H1 (cell line): ENCODE measurements at regions not wholly inside any gene's neighbourhood (a gene's known extent, or its start where the extent isn't known, plus 50 kb on each side); places are given as distances from the start of the nearest gene placed in this dataset.

Source experiments
- CTCF ChIA-PET: fragments of 300-600 bp; sonication (Branson Sonifier 250); formaldehyde crosslinking; loops from one replicate; lab custom pipeline; 2021; ENCODE audit not compliant: partially characterized antibody; lab: Charles Lee
- POLR2A ChIA-PET: fragments of 300-600 bp; sonication (Branson Sonifier 250); formaldehyde crosslinking; loops from one replicate; lab custom pipeline; 2021; ENCODE audit warnings: inconsistent platforms; ENCODE audit not compliant: partially characterized antibody; lab: Charles Lee
- DNase-seq, 2 experiments: peaks; one replicate each; pipeline versions ENCODE4 v3.0.0 to v3.0.0-alpha.2; 2010 to 2022; ENCODE audit warnings: low spot score in 2 of 2, low read depth in 1 of 2, mixed read lengths in 1 of 2
- FAIRE-seq: peaks from 2 replicates; lab custom pipeline; 2011; peaks lifted over from hg19 to GRCh38; lab: Jason Lieb, UNC
- H2AFZ ChIP-seq: 2 replicates; pipeline ENCODE4 v1.8.1; 2012; ENCODE audit warnings: low read length, inconsistent platforms
- H2AK5ac ChIP-seq: 2 replicates; pipeline ENCODE4 v1.6.1; 2013; ENCODE audit warnings: low read depth, low read length
- H2BK120ac ChIP-seq: replicated peaks from 2 replicates; pipeline ENCODE3; 2013; ENCODE audit warnings: low read depth, low read length, inconsistent platforms
- H2BK12ac ChIP-seq: 2 replicates; pipeline ENCODE4 v1.6.1; 2013; ENCODE audit warnings: low read depth, low read length
- H2BK15ac ChIP-seq: 2 replicates; pipeline ENCODE4 v1.6.1; 2013; ENCODE audit warnings: low read length
- H2BK20ac ChIP-seq: 2 replicates; pipeline ENCODE4 v1.6.1; 2013; ENCODE audit warnings: low read length
- H2BK5ac ChIP-seq: 2 replicates; pipeline ENCODE4 v1.6.1; 2013; ENCODE audit warnings: low read depth, low read length
- H3K14ac ChIP-seq: 2 replicates; pipeline ENCODE4 v1.6.1; 2013; ENCODE audit warnings: inconsistent platforms; ENCODE audit not compliant: insufficient read length
- H3K18ac ChIP-seq: 2 replicates; pipeline ENCODE4 v1.6.1; 2013; ENCODE audit warnings: low read length; ENCODE audit errors: extremely low read depth
- H3K23ac ChIP-seq: 2 replicates; pipeline ENCODE4 v1.6.1; 2013; ENCODE audit warnings: inconsistent platforms; ENCODE audit not compliant: insufficient read length
- H3K23me2 ChIP-seq: 2 replicates; pipeline ENCODE4 v1.6.1; 2013; ENCODE audit warnings: low read depth, low read length
- H3K27ac ChIP-seq: 2 replicates; pipeline ENCODE4 v1.6.1; 2011; ENCODE audit warnings: low read depth, low read length, inconsistent platforms
- H3K27me3 ChIP-seq, 4 experiments: replicated peaks in 1 of 4; 1 replicate in 1 of 4; 2 replicates in 3 of 4; pipeline versions ENCODE4 v1.6.1 to v1.8.1; 2011 to 2013; ENCODE audit warnings: low read length in 3 of 4, mild to moderate bottlenecking in 3 of 4, inconsistent platforms in 2 of 4, mixed read lengths in 2 of 4, moderate library complexity in 1 of 4; ENCODE audit not compliant: control insufficient read depth in 3 of 4, insufficient read depth in 3 of 4; ENCODE audit errors: extremely low read depth in 1 of 4
- H3K36me3 ChIP-seq, 4 experiments: 2 replicates each; pipeline versions ENCODE4 v1.6.1 to v1.8.1; 2011 to 2013; ENCODE audit warnings: mild to moderate bottlenecking in 4 of 4, low read length in 3 of 4, moderate library complexity in 2 of 4, control low read depth in 1 of 4, inconsistent platforms in 1 of 4; ENCODE audit not compliant: insufficient read depth in 4 of 4, control insufficient read depth in 2 of 4
- H3K4ac ChIP-seq: replicated peaks from 2 replicates; pipeline ENCODE3; 2013; ENCODE audit warnings: low read length, low read depth, mixed read lengths, inconsistent platforms; ENCODE audit not compliant: insufficient read length
- H3K4me1 ChIP-seq, 4 experiments: replicated peaks in 1 of 4; 1 replicate in 1 of 4; 2 replicates in 3 of 4; pipeline versions ENCODE4 v1.6.1 to v1.8.1; 2011 to 2013; ENCODE audit warnings: low read length in 3 of 4, inconsistent platforms in 2 of 4, mixed read lengths in 1 of 4; ENCODE audit not compliant: insufficient read depth in 4 of 4, control insufficient read depth in 3 of 4
- H3K4me2 ChIP-seq, 2 experiments: 2 replicates each; pipeline versions ENCODE4 v1.6.1 to v1.8.1; 2011 to 2013; ENCODE audit warnings: low read depth in 2 of 2, low read length in 2 of 2, control low read depth in 1 of 2, inconsistent platforms in 1 of 2, mild to moderate bottlenecking in 1 of 2; ENCODE audit not compliant: insufficient read depth in 1 of 2
- H3K4me3 ChIP-seq, 4 experiments: fragments of 200-600, 300-600 bp in 1 of 4; sonication (generic), shearing (Covaris generic), sonication (Bioruptor Twin) in 1 of 4; 2 replicates each; pipeline versions ENCODE4 v1.5.1 to v1.8.1; 2011 to 2016; ENCODE audit warnings: low read length in 4 of 4, low read depth in 3 of 4, control low read depth in 2 of 4, inconsistent platforms in 2 of 4, mild to moderate bottlenecking in 2 of 4, mixed read lengths in 1 of 4, moderate library complexity in 1 of 4; ENCODE audit not compliant: insufficient read depth in 2 of 4; ENCODE audit errors: extremely low read depth in 1 of 4
- H3K56ac ChIP-seq: replicated peaks from 2 replicates; pipeline ENCODE3; 2013; ENCODE audit warnings: low read depth, mild to moderate bottlenecking, mixed read lengths, low read length, inconsistent platforms; ENCODE audit not compliant: insufficient read length
- H3K79me1 ChIP-seq: 2 replicates; pipeline ENCODE4 v1.6.1; 2013; ENCODE audit warnings: low read depth, low read length, control low read depth
- H3K79me2 ChIP-seq, 2 experiments: 2 replicates each; pipeline versions ENCODE4 v1.6.1 to v1.8.1; 2012 to 2013; ENCODE audit warnings: low read length in 2 of 2, mild to moderate bottlenecking in 2 of 2, inconsistent platforms in 1 of 2; ENCODE audit not compliant: insufficient read depth in 2 of 2, control insufficient read depth in 1 of 2
- H3K9ac ChIP-seq, 4 experiments: replicated peaks in 1 of 4; 1 replicate in 1 of 4; 2 replicates in 3 of 4; pipeline versions ENCODE4 v1.6.1 to v1.8.1; 2011 to 2013; ENCODE audit warnings: low read depth in 3 of 4, low read length in 3 of 4, control low read depth in 2 of 4, mild to moderate bottlenecking in 2 of 4, moderate library complexity in 2 of 4, inconsistent platforms in 1 of 4; ENCODE audit errors: extremely low read depth in 1 of 4
- H3K9me3 ChIP-seq, 2 experiments: 2 replicates each; pipeline versions ENCODE4 v1.6.1 to v1.8.1; 2012 to 2013; ENCODE audit warnings: mild to moderate bottlenecking in 2 of 2, moderate library complexity in 2 of 2, control low read depth in 1 of 2, inconsistent platforms in 1 of 2, low read depth in 1 of 2, low read length in 1 of 2, mixed read lengths in 1 of 2; ENCODE audit not compliant: insufficient read depth in 2 of 2
- H4K20me1 ChIP-seq, 2 experiments: replicated peaks in 1 of 2; 2 replicates each; pipeline versions ENCODE3 to v1.8.1; 2011 to 2013; ENCODE audit warnings: inconsistent platforms in 2 of 2, low read length in 2 of 2, mild to moderate bottlenecking in 1 of 2; ENCODE audit not compliant: insufficient read depth in 2 of 2, control insufficient read depth in 1 of 2
- H4K5ac ChIP-seq: 2 replicates; pipeline ENCODE4 v1.6.1; 2013; ENCODE audit warnings: low read length, low read depth, mixed read lengths, inconsistent platforms; ENCODE audit not compliant: insufficient read length
- H4K8ac ChIP-seq: 2 replicates; pipeline ENCODE4 v1.8.0; 2013; ENCODE audit warnings: mild to moderate bottlenecking, moderate library complexity, low read length, inconsistent platforms; ENCODE audit not compliant: insufficient read depth; ENCODE audit errors: extremely low read depth
- H4K91ac ChIP-seq: replicated peaks from 2 replicates; pipeline ENCODE3; 2013; ENCODE audit warnings: low read length, mixed read lengths, inconsistent platforms; ENCODE audit not compliant: insufficient read length
- BRCA1 ChIP-seq: IDR thresholded peaks from 2 replicates; pipeline ENCODE4 v1.6.1; 2012; ENCODE audit warnings: low read depth, low read length, improper control_type of control experiment
- WGBS, 2 experiments: shearing (Covaris generic) in 1 of 2; methylation state at CpG; one replicate each; pipeline versions ENCODE4 v1.1.6 to v1.1.7; 2013 to 2015; ENCODE audit warnings: low lambda C conversion rate in 2 of 2, mixed read lengths in 2 of 2, inconsistent platforms in 1 of 2, low coverage in 1 of 2, missing lambda C conversion rate in 1 of 2; ENCODE audit not compliant: insufficient replicate concordance in 2 of 2, insufficient coverage in 1 of 2, insufficient read length in 1 of 2; ENCODE audit errors: extremely low coverage in 1 of 2, missing lambda C conversion rate in 1 of 2; 5-methylcytosine and 5-hydroxymethylcytosine counted together

- H3K27ac ChIP-seq, result no peak overlapping the region
- no peak overlapping the region for H3K4me3 ChIP-seq
- no peak overlapping the region for H2BK5ac ChIP-seq
- DNase-seq, result no peak
- no peak overlapping the region for H4K8ac ChIP-seq
- H2AFZ ChIP-seq, result no peak overlapping the region
- no peak overlapping the region for H3K23ac ChIP-seq
- no peak overlapping the region for H3K14ac ChIP-seq
- no peaks in the 10 kb centered on the region for H3K79me1 ChIP-seq
- H3K18ac ChIP-seq, result no peak overlapping the region
- H2BK15ac ChIP-seq, result no peak overlapping the region
- H4K5ac ChIP-seq, result no peak overlapping the region
- WGBS, 2 experiments, result 91% methylated on average over 7 of the region's 7 CpGs; no CpG with 5 or more reads in 1 of the 2 experiments
- no peak overlapping the region for H2AK5ac ChIP-seq
- no peaks in the 10 kb centered on the region for H3K36me3 ChIP-seq
- TF ChIP-seq BRCA1, result no peak
- no peak for FAIRE-seq
- H2BK120ac ChIP-seq, result no peak overlapping the region
- no peaks in the 10 kb centered on the region for H3K79me2 ChIP-seq
- H3K56ac ChIP-seq, result no peak overlapping the region
- H3K9me3 ChIP-seq, result no peaks in the 10 kb centered on the region
- no peaks in the 10 kb centered on the region for H3K27me3 ChIP-seq
- no peak overlapping the region for H3K4ac ChIP-seq
- peaks cover 0 to 7% (median 2%) of the 10 kb centered on the region in 4 experiments; a peak in 2 of 7 replicates for H3K4me1 ChIP-seq
- H4K20me1 ChIP-seq, result no peaks in the 10 kb centered on the region
- no peak overlapping the region for H4K91ac ChIP-seq
- H3K23me2 ChIP-seq, result no peaks in the 10 kb centered on the region
- ChIA-PET CTCF (interaction anchor here (0.6 kb wide), 1 partner anchor 165 kb away, joined by 3 read pairs; no protein-coding TSS in a partner anchor), POLR2A (no interaction called here)
- H3K4me2 ChIP-seq, result no peak overlapping the region
- H3K9ac ChIP-seq, result no peak overlapping the region
- H2BK12ac ChIP-seq, result no peak overlapping the region
- H2BK20ac ChIP-seq, result no peak overlapping the region
These were observed 583.9 kb downstream of the NXPH1 start for GRCh38 chr7:9017286-9017685.
